ENCODE measurements at regions not wholly inside any gene's neighbourhood (a gene's known extent, or its start where the extent isn't known, plus 50 kb on each side); places are given as distances from the start of the nearest gene placed in this dataset.
"Not testable (repeated sequence)": the region's sequence is repeated elsewhere in the genome, so short reads cannot be mapped to it uniquely, and the experiment has no call there.

GRCh38 chr9:87387351-87388011 lies 110.2 kb upstream of the DAPK1 start:
- no peak overlapping the region for H2BK5ac ChIP-seq (ENCODE audit: low read length)
- no peak overlapping the region for H2BK15ac ChIP-seq (ENCODE audit: low read length)
- WGBS, 2 donors (ENCODE audit: extremely low coverage in 2 of 2, insufficient read length in 2 of 2, insufficient replicate concordance in 1 of 2) = no CpG with 5 or more reads among the region's 5 CpGs
- no peaks in the 10 kb centered on the region for H3K27me3 ChIP-seq (ENCODE audit: control insufficient read depth in 3 of 3, insufficient read depth in 3 of 3, low read depth in 1 of 3, low read length in 3 of 3)
- no peak overlapping the region for H3K4me2 ChIP-seq (ENCODE audit: insufficient read depth, low read length, poor library complexity, severe bottlenecking)
- no peak for DNase-seq (ENCODE audit: low spot score)
- H3K14ac ChIP-seq (ENCODE audit: low read length) = no peak overlapping the region
- H4K91ac ChIP-seq (ENCODE audit: low read depth, low read length, poor library complexity) = no peak overlapping the region
- H3K9me3 ChIP-seq (replicated peaks in 1 of 2; ENCODE audit: control insufficient read depth in 2 of 2, insufficient read depth in 1 of 2, low read depth in 1 of 2, low read length in 2 of 2) = no peaks in the 10 kb centered on the region
- H2BK12ac ChIP-seq (ENCODE audit: low read length) = no peak overlapping the region
- H3K9ac ChIP-seq (ENCODE audit: low read depth, low read length, poor library complexity) = no peak overlapping the region
- H3K4ac ChIP-seq (ENCODE audit: low read length) = no peak overlapping the region
- H4K8ac ChIP-seq (ENCODE audit: low read depth, low read length) = no peak overlapping the region
- no peak overlapping the region for H3K18ac ChIP-seq (ENCODE audit: low read length)
- H3K4me3 ChIP-seq (ENCODE audit: low read length in 2 of 2) = no peak overlapping the region
- H2AFZ ChIP-seq (ENCODE audit: low read length) = no peak overlapping the region
- no peaks in the 10 kb centered on the region for H3K36me3 ChIP-seq (replicated peaks in 1 of 2; ENCODE audit: control insufficient read depth in 2 of 2, insufficient read depth in 2 of 2, low read length in 2 of 2)
- no peak overlapping the region for H3K27ac ChIP-seq (replicated peaks; ENCODE audit: low read length)
- no peak overlapping the region for H2AK5ac ChIP-seq (ENCODE audit: low read depth, low read length)
- H3K4me1 ChIP-seq (ENCODE audit: control insufficient read depth in 2 of 2, insufficient read depth in 1 of 2, low read depth in 1 of 2, low read length in 2 of 2) = no peaks in the 10 kb centered on the region
- no peaks in the 10 kb centered on the region for H3K79me1 ChIP-seq (ENCODE audit: low read depth, low read length)
- H3K23ac ChIP-seq (ENCODE audit: low read depth, low read length, poor library complexity) = no peak overlapping the region
- H2BK120ac ChIP-seq (ENCODE audit: low read depth, low read length) = no peak overlapping the region

DNA sequence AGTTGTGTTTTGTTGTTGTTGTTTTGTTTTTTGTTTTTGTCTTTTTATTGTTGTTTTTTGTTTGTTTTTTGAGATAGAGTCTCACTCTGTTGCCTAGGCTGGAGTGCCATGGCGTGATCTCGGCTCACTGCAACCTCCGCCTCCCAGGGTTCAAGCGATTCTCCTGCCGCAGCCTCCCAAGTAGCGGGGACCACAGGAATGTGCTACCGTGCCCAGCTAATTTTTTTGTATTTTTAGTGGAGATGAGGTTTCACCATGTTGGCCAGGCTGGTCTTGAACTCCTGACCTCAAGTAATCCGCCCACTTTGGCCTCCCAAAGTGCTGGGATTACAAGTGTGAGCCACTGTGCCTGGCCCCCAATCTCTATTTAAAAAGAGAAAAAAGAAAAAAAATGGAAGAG lies 109.0 kb upstream of the DAPK1 start:
- H3K36me3 ChIP-seq (replicated peaks in 1 of 2; ENCODE audit: control insufficient read depth in 2 of 2, insufficient read depth in 2 of 2, low read length in 2 of 2); H4K91ac ChIP-seq (ENCODE audit: low read depth, low read length, poor library complexity); H2AK5ac ChIP-seq (ENCODE audit: low read depth, low read length); H3K4ac ChIP-seq (ENCODE audit: low read length); DNase-seq (ENCODE audit: low spot score); H3K4me2 ChIP-seq (ENCODE audit: insufficient read depth, low read length, poor library complexity, severe bottlenecking); H3K4me1 ChIP-seq (ENCODE audit: control insufficient read depth in 2 of 2, insufficient read depth in 1 of 2, low read depth in 1 of 2, low read length in 2 of 2); H4K8ac ChIP-seq (ENCODE audit: low read depth, low read length); H3K23ac ChIP-seq (ENCODE audit: low read depth, low read length, poor library complexity); H2BK120ac ChIP-seq (ENCODE audit: low read depth, low read length); H3K14ac ChIP-seq (ENCODE audit: low read length); H2AFZ ChIP-seq (ENCODE audit: low read length); H2BK5ac ChIP-seq (ENCODE audit: low read length); H3K27me3 ChIP-seq (ENCODE audit: control insufficient read depth in 3 of 3, insufficient read depth in 3 of 3, low read depth in 1 of 3, low read length in 3 of 3); H2BK12ac ChIP-seq (ENCODE audit: low read length); H3K9me3 ChIP-seq (replicated peaks in 1 of 2; ENCODE audit: control insufficient read depth in 2 of 2, insufficient read depth in 1 of 2, low read depth in 1 of 2, low read length in 2 of 2); H3K79me1 ChIP-seq (ENCODE audit: low read depth, low read length); H3K9ac ChIP-seq (ENCODE audit: low read depth, low read length, poor library complexity); H2BK15ac ChIP-seq (ENCODE audit: low read length); H3K18ac ChIP-seq (ENCODE audit: low read length); H3K27ac ChIP-seq (replicated peaks; ENCODE audit: low read length); H3K4me3 ChIP-seq (ENCODE audit: low read length in 2 of 2): not testable (repeated sequence)
- WGBS, 2 donors (ENCODE audit: extremely low coverage in 2 of 2, insufficient read length in 2 of 2, insufficient replicate concordance in 1 of 2) = no CpG with 5 or more reads among the region's 8 CpGs

- Histone ChIP-seq H3K36me3 (replicated peaks in 1 of 2; ENCODE audit: control insufficient read depth in 2 of 2, insufficient read depth in 2 of 2, low read length in 2 of 2) (no peaks in the 10 kb centered on the region), H4K8ac (ENCODE audit: low read depth, low read length) (no peak overlapping the region), H3K4ac (ENCODE audit: low read length) (no peak overlapping the region), H3K79me1 (ENCODE audit: low read depth, low read length) (no peaks in the 10 kb centered on the region), H3K14ac (ENCODE audit: low read length) (no peak overlapping the region), H2BK15ac (ENCODE audit: low read length) (no peak overlapping the region), H3K18ac (ENCODE audit: low read length) (no peak overlapping the region), H2AK5ac (ENCODE audit: low read depth, low read length) (no peak overlapping the region), H3K4me2 (ENCODE audit: insufficient read depth, low read length, poor library complexity, severe bottlenecking) (no peak overlapping the region), H2BK12ac (ENCODE audit: low read length) (no peak overlapping the region), H3K23ac (ENCODE audit: low read depth, low read length, poor library complexity) (no peak overlapping the region), H3K9me3 (replicated peaks in 1 of 2; ENCODE audit: control insufficient read depth in 2 of 2, insufficient read depth in 1 of 2, low read depth in 1 of 2, low read length in 2 of 2) (no peaks in the 10 kb centered on the region), H3K27me3 (ENCODE audit: control insufficient read depth in 3 of 3, insufficient read depth in 3 of 3, low read depth in 1 of 3, low read length in 3 of 3) (no peaks in the 10 kb centered on the region), H4K91ac (ENCODE audit: low read depth, low read length, poor library complexity) (no peak overlapping the region), H2BK5ac (ENCODE audit: low read length) (no peak overlapping the region), H3K27ac (replicated peaks; ENCODE audit: low read length) (no peak overlapping the region), H3K4me3 (ENCODE audit: low read length in 2 of 2) (no peak overlapping the region), H2BK120ac (ENCODE audit: low read depth, low read length) (no peak overlapping the region), H3K9ac (ENCODE audit: low read depth, low read length, poor library complexity) (no peak overlapping the region), H2AFZ (ENCODE audit: low read length) (no peak overlapping the region), H3K4me1 (ENCODE audit: control insufficient read depth in 2 of 2, insufficient read depth in 1 of 2, low read depth in 1 of 2, low read length in 2 of 2) (no peaks in the 10 kb centered on the region)
- no peak for DNase-seq (ENCODE audit: low spot score)
- no CpG with 5 or more reads among the region's 3 CpGs for WGBS, 2 donors (ENCODE audit: extremely low coverage in 2 of 2, insufficient read length in 2 of 2, insufficient replicate concordance in 1 of 2)
These were observed 107.7 kb upstream of the DAPK1 start for GRCh38 chr9:87389936-87390335.

DNA sequence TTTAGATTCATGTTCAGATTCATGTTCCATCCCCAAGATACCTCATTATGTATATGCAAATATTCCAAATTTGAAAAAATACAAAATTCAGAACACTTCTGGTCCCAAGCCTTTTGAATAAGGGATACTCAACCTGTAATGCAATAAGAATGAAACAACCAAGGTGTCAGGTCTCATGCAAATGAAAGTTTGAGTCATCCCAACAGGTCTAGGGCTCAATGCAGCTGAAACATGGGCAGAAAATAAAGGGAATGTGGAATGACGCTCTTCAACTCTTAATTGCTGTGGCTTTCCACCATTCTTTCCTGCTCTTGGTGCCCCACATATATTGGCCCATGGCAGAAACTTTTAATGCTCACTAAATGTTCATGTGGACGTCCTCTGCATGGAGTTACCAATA lies 107.3 kb upstream of the DAPK1 start:
- H3K9me3 ChIP-seq (replicated peaks in 1 of 2; ENCODE audit: control insufficient read depth in 2 of 2, insufficient read depth in 1 of 2, low read depth in 1 of 2, low read length in 2 of 2) = no peaks in the 10 kb centered on the region
- no peak overlapping the region for H4K91ac ChIP-seq (ENCODE audit: low read depth, low read length, poor library complexity)
- no peaks in the 10 kb centered on the region for H3K36me3 ChIP-seq (replicated peaks in 1 of 2; ENCODE audit: control insufficient read depth in 2 of 2, insufficient read depth in 2 of 2, low read length in 2 of 2)
- no peak for DNase-seq (ENCODE audit: low spot score)
- no peak overlapping the region for H3K18ac ChIP-seq (ENCODE audit: low read length)
- no peak overlapping the region for H3K4me2 ChIP-seq (ENCODE audit: insufficient read depth, low read length, poor library complexity, severe bottlenecking)
- no peak overlapping the region for H2BK15ac ChIP-seq (ENCODE audit: low read length)
- no peaks in the 10 kb centered on the region for H3K27me3 ChIP-seq (ENCODE audit: control insufficient read depth in 3 of 3, insufficient read depth in 3 of 3, low read depth in 1 of 3, low read length in 3 of 3)
- H2BK120ac ChIP-seq (ENCODE audit: low read depth, low read length) = no peak overlapping the region
- no peaks in the 10 kb centered on the region for H3K4me1 ChIP-seq (ENCODE audit: control insufficient read depth in 2 of 2, insufficient read depth in 1 of 2, low read depth in 1 of 2, low read length in 2 of 2)
- H2AFZ ChIP-seq (ENCODE audit: low read length) = no peak overlapping the region
- no peak overlapping the region for H3K23ac ChIP-seq (ENCODE audit: low read depth, low read length, poor library complexity)
- no CpG with 5 or more reads among the region's 2 CpGs for WGBS, 2 donors (ENCODE audit: extremely low coverage in 2 of 2, insufficient read length in 2 of 2, insufficient replicate concordance in 1 of 2)
- H4K8ac ChIP-seq (ENCODE audit: low read depth, low read length) = no peak overlapping the region
- no peak overlapping the region for H3K9ac ChIP-seq (ENCODE audit: low read depth, low read length, poor library complexity)
- H2BK12ac ChIP-seq (ENCODE audit: low read length) = no peak overlapping the region
- no peak overlapping the region for H2BK5ac ChIP-seq (ENCODE audit: low read length)
- no peaks in the 10 kb centered on the region for H3K79me1 ChIP-seq (ENCODE audit: low read depth, low read length)
- H3K14ac ChIP-seq (ENCODE audit: low read length) = no peak overlapping the region
- H3K4ac ChIP-seq (ENCODE audit: low read length) = no peak overlapping the region
- no peak overlapping the region for H3K27ac ChIP-seq (replicated peaks; ENCODE audit: low read length)
- no peak overlapping the region for H3K4me3 ChIP-seq (ENCODE audit: low read length in 2 of 2)
- H2AK5ac ChIP-seq (ENCODE audit: low read depth, low read length) = no peak overlapping the region

Measured in neuronal stem cell (in vitro differentiated cells).